ENCODE measurements at regions not wholly inside any gene's neighbourhood (a gene's known extent, or its start where the extent isn't known, plus 50 kb on each side); places are given as distances from the start of the nearest gene placed in this dataset.

- TF ChIP-seq CTCF (IDR thresholded peaks at IDR 0.05 in 8 of 11, conservative IDR thresholded peaks at IDR 0.05 in 3 of 11) (no peak), POLR2A (IDR thresholded peaks at IDR 0.05) (no peak)
Observed at GRCh38 chr4:36502350-36502749, 220.9 kb downstream of the DTHD1 start.
